Activated CD4-positive, alpha-beta T cell treated with anti-CD3 and anti-CD28 coated beads for 48 hours (primary cell): ENCODE measurements at regions not wholly inside any gene's neighbourhood (a gene's known extent, or its start where the extent isn't known, plus 50 kb on each side); places are given as distances from the start of the nearest gene placed in this dataset.
"Not testable (repeated sequence)": the region's sequence is repeated elsewhere in the genome, so short reads cannot be mapped to it uniquely, and the experiment has no call there.

Source experiments
- DNase-seq: peaks from one replicate; pipeline ENCODE4 v3.0.0-alpha.2; 2020

DNA sequence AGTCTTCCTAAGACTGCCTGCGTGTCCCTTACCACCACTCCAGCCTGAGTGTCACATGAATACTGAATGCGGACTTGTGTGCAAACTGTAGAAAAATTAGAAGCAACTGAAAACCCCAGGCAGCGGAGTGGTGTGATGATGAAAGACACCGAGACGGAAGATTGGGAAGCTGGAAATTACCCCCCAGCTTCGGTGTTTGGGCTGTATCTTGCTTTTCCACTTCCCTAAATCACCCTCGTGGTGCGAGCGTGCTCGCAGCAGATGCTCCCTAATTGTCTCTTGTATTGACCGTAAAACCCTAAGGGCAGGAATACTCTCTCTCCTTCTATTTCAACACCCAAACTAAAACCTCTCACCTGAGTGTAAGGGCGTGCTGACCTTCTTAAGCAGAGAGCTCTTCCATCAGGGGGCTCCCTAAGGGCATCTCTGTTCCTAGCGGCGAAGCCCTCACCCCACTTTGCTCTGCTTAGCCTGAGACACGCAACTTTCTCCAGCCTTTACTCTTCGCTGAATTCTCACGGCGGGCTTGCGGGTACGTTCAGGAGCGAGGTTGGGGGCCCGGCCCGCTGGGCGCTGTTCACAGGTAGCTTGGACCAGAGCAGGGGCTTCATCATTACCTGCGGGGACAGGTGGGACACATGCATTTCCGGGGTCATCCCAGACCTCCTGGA, 62.4 kb downstream of the CRYBB2 start:
- DNase-seq, result no peak

DNA sequence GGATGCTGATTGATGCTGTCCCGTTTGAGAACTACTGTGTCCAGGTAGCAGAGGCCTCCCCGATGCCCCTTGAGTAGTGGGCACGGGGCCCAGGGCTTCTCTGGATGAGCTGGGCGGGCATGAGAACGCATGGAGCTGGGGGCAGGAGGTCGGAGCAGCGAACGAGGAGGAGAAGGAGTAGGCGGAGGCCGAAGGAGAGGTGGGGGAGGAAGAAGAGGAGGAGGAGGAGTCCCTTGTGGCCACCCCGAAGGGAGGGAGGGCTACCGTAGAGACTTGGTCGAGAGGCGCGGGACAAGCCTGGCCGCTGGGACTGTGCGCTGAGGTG, 62.9 kb downstream of the CRYBB2 start:
- no peak for DNase-seq

DNA sequence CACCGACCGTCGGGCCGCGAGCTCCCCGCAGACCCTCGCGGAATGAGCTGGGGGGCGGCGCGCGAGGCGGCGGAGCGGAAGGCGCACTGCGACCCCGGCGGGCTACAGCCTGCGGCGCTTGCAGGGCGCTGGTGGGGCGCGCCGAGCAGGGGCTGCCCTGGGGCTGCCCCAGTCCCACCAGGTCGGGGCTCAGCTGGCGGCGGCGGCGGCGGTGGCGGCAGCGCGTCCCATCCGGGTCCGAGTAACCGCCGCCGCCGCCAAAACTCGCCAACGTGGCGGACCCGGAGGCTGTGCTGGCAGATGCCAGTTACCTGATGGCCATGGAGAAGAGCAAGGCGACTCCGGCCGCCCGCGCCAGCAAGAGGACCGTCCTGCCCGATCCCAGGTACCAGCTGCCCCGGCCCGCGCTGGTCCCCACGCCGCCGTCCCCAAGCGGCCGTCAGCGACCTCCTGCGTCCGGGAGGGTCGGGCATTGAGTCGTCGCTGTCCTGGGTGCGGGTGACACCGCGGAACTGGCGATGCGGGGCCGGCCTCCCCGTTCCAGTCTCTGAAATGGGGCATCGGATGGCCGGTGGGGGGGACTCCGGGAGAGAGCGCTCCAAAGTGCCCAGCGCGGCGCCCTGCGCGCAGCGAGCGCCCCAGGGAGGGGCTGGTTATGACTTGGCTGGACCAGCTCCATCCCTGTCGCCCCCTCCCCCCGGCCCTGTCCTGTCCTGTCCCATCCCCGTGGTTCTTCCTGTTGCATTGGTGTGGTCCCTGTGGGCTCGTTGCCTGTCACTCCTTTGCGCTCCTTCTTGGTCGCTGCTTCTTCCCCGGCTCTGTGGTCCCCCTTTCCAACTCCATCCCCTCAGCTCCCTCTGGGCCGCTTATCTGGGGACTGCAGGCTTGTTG, 63.5 kb downstream of the CRYBB2 start:
- DNase-seq, result no peak

DNA sequence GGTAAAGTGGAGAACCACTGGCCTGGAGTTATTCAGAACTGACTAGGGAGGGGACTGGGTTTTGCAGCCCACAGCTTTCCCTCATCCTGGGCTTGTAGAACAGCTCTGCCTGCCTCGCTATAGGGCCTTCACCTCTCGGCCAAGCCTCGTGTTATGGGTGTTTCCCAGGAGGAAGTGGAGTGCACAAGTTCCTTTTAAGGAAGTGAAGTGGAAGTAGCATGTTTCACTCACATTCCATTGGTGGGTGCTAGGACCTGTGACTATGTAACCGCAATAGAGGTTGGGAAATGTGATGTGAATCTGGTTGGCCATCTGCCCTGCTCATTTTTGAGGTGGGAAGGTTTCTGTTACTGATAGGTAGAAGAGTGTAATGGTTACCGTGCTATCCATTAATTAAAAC, 69.0 kb downstream of the CRYBB2 start:
- not testable (repeated sequence) for DNase-seq

DNA sequence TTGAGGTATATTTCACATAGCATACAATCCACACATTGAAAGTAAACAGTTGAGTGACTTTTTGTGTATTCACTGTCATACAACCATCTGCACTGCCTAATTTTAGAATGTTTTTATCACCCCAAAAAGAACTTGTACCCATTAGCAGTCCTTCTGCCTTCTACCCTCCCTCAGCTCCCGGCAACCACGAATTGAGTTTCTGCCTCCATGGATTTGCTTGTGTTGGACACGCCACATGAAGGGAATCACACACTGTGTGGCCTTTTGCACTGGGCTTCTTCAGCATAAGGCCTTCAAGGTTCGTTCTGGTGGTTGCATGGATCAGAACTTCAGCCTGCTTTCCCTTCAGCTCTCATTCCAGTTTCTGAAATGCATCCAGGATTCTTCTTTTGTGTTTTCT, 82.5 kb downstream of the CRYBB2 start:
- DNase-seq, result not testable (repeated sequence)

DNA sequence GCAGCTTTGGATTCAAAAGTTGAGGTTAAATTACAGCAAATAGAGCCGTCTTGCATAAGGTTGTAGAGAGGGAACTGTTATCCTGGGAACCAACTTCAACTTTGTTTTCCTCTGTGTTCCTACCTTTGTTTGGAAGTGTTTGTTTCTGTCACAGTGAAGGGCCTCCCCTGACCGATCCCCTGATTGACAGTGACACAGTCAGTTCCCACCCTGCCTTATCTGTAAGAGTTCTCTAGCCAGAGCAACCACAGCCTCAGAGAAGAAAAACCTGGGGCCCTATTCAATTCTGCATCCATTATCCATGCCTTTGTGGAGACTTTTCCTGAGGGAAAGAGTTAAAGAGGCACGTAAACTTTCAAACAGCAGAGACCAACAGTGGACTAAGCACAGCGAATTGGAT, 90.1 kb downstream of the CRYBB2 start:
- DNase-seq, result not testable (repeated sequence)

GRCh38 chr22:25311924-25312323, 92.5 kb downstream of the CRYBB2 start:
- DNase-seq, result not testable (repeated sequence)

GRCh38 chr22:25318081-25318823, 98.8 kb downstream of the CRYBB2 start:
- DNase-seq, result no peak

GRCh38 chr22:25327018-25327755, 107.7 kb downstream of the CRYBB2 start:
- DNase-seq, result no peak

GRCh38 chr22:25331050-25331449, 111.6 kb downstream of the CRYBB2 start:
- no peak for DNase-seq

DNA sequence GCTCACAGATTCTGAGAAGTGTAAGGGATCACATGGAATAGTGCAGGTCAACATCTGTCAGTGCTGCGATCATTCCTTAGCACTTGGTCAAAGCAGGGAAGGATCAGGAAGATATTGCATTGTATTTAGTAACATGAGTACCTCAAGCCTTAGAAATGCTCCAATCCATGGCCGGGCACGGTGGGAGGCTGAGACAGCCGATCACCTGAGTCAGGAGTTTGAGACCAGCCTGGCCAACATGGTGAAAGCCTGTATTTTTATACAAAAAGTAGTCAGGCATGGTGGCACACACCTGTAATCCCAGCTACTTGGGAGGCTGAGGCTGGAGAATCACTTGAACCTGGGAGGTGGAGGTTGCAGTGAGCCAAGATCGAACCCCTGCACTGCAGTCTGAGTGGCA, 112.5 kb downstream of the CRYBB2 start:
- not testable (repeated sequence) for DNase-seq

- no peak for DNase-seq
These were observed 112.9 kb downstream of the CRYBB2 start for GRCh38 chr22:25332386-25332785.

GRCh38 chr22:25334162-25334490, 114.7 kb downstream of the CRYBB2 start:
- DNase-seq, result peak; percentile 81

- DNase-seq, result not testable (repeated sequence)
These were observed 115.2 kb downstream of the CRYBB2 start for GRCh38 chr22:25334631-25335030.

GRCh38 chr22:25335276-25335675, 115.8 kb downstream of the CRYBB2 start:
- DNase-seq, result peak; percentile 19

- not testable (repeated sequence) for DNase-seq
These were observed 121.1 kb downstream of the CRYBB2 start for GRCh38 chr22:25340536-25340935.

GRCh38 chr22:25344366-25344765, 124.9 kb downstream of the CRYBB2 start:
- DNase-seq, result not testable (repeated sequence)

- no peak for DNase-seq
These were observed 127.7 kb downstream of the CRYBB2 start for GRCh38 chr22:25346859-25347751.

DNA sequence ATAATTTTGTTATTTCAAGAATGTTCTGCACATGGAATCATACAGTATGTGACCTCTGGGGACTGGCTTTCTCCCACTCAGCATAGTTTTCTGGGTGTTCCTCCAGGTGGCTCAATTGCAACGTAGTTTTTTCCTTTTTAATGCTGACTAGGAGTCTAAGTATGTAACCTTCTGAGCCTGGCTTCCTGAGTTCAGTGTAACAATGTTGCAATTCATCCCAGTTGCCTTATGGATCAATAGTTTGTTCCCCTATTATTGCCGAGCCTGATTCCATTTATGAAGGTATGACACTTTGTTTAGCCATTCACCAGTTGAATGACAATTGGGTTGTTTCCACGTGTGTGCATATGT, 128.3 kb downstream of the CRYBB2 start:
- DNase-seq, result no peak

DNA sequence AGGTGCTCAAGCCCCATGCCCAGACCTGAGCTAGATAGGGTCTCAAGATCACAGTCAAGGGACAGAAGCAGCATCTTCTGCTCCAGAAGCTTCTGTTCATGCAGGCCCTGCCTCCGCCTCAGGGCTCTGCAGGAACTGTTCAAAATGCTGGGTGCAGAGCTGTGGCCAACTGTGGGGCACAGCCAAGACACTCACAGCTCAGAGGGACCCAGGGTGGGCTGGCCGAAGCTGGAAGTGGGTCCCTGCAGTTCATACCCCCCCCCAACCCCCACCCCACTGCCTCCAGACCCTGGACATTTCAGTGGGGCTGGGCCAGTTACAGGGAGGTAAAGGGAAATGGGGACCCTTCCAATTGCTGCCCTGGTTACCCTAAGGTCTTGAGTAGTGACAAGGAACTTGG, 129.0 kb downstream of the CRYBB2 start:
- DNase-seq, result no peak

- not testable (repeated sequence) for DNase-seq
These were observed 129.6 kb downstream of the CRYBB2 start for GRCh38 chr22:25348996-25349395.

- DNase-seq, result no peak
These were observed 131.1 kb downstream of the CRYBB2 start for GRCh38 chr22:25350551-25350971.
